Common myeloid progenitor, CD34-positive (primary cell): ENCODE measurements at regions not wholly inside any gene's neighbourhood (a gene's known extent, or its start where the extent isn't known, plus 50 kb on each side); places are given as distances from the start of the nearest gene placed in this dataset.

Experiments used
- CTCF ChIA-PET: fragments of 350-600 bp; sonication (Branson Sonifier 250); formaldehyde crosslinking; loops from one replicate; lab custom pipeline; 2021; ENCODE audit warnings: antibody characterized with exemption; lab: Charles Lee
- POLR2A ChIA-PET: fragments of 350-600 bp; sonication (Branson Sonifier 250); formaldehyde crosslinking; loops from one replicate; lab custom pipeline; 2021; ENCODE audit warnings: antibody characterized with exemption; lab: Charles Lee
- DNase-seq, 3 donors: peaks; one replicate each; pipeline versions ENCODE4 v3.0.0 to v3.0.0-alpha.2; 2013
- H3K27ac ChIP-seq, 2 experiments: 1 replicate in 1 of 2; 2 replicates in 1 of 2; pipeline ENCODE4 v1.7.0; 2013; ENCODE audit warnings: inconsistent platforms in 2 of 2, low read length in 2 of 2, mild to moderate bottlenecking in 2 of 2, low read depth in 1 of 2, moderate library complexity in 1 of 2; ENCODE audit not compliant: severe bottlenecking in 2 of 2, insufficient read depth in 1 of 2, poor library complexity in 1 of 2
- H3K27me3 ChIP-seq, 5 experiments: replicated peaks in 2 of 5; 1 replicate in 3 of 5; 2 replicates in 2 of 5; pipeline versions ENCODE4 v1.6.1 to v1.7.0; 2013; ENCODE audit warnings: low read length in 4 of 5, mild to moderate bottlenecking in 2 of 5, moderate library complexity in 2 of 5, inconsistent platforms in 1 of 5; ENCODE audit not compliant: insufficient read depth in 5 of 5, control insufficient read depth in 4 of 5
- H3K36me3 ChIP-seq, 4 experiments: 1 replicate in 2 of 4; 2 replicates in 2 of 4; pipeline versions ENCODE4 v1.6.1 to v1.7.0; 2013; ENCODE audit warnings: low read length in 3 of 4, control low read depth in 1 of 4, mild to moderate bottlenecking in 1 of 4; ENCODE audit not compliant: control insufficient read depth in 4 of 4, insufficient read depth in 4 of 4
- H3K4me1 ChIP-seq, 4 experiments: 1 replicate in 3 of 4; 2 replicates in 1 of 4; pipeline versions ENCODE4 v1.6.1 to v1.7.1; 2013; ENCODE audit warnings: low read length in 3 of 4, mild to moderate bottlenecking in 3 of 4, control low read depth in 1 of 4, inconsistent platforms in 1 of 4, moderate library complexity in 1 of 4; ENCODE audit not compliant: control insufficient read depth in 4 of 4, insufficient read depth in 4 of 4; ENCODE audit errors: control extremely low read depth in 1 of 4
- H3K4me3 ChIP-seq, 7 experiments: 1 replicate in 4 of 7; 2 replicates in 3 of 7; pipeline versions ENCODE4 v1.5.1 to v1.7.0; 2013; ENCODE audit warnings: mild to moderate bottlenecking in 7 of 7, low read length in 6 of 7, moderate library complexity in 6 of 7, inconsistent platforms in 2 of 7, low read depth in 2 of 7, control low read depth in 1 of 7; ENCODE audit not compliant: insufficient read depth in 4 of 7, control insufficient read depth in 1 of 7; ENCODE audit errors: extremely low read depth in 1 of 7
- H3K9me3 ChIP-seq, 5 experiments: 1 replicate in 4 of 5; 2 replicates in 1 of 5; pipeline versions ENCODE4 v1.6.1 to v1.7.1; 2013; ENCODE audit warnings: low read length in 4 of 5, mild to moderate bottlenecking in 2 of 5, inconsistent platforms in 1 of 5, low read depth in 1 of 5, moderate library complexity in 1 of 5; ENCODE audit not compliant: control insufficient read depth in 4 of 5, insufficient read depth in 2 of 5; ENCODE audit errors: control extremely low read depth in 1 of 5
- WGBS: methylation state at CpG from one replicate; pipeline ENCODE4 v1.1.5; 2013; ENCODE audit not compliant: insufficient coverage; 5-methylcytosine and 5-hydroxymethylcytosine counted together

DNA sequence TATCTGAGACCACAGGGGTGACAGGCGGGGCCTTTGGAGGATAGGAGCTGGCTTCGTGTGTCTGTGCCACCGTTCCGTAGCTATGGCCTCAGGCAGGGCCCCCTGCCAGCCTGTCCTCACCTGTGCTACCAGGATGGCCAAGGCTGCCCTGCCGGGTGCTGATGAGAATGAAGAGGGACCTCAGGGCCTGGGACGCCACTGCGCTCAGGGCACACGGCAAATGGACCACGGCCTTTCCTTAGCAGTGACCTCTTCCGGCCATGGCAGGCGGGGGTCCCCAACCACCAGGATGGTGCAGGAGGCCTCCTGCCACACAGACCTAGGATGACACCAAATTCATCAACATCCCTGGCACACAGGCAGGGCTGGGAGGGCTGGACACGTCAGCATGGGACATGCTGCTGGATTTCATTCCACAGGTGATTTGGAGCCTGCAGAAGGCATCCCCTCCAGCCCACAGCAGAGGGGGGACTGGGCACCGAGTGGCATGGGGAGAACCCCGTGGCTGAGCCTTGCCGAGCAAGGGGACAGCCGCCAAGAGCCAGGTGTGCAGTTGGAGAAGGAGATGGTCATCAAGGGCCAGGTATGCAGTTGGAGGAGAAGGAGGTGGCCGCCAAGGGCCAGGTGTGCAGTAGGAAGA lies 1321.0 kb downstream of the BRD1 start:
- POLR2A ChIA-PET = no interaction called here
- Histone ChIP-seq H3K27ac (no peak overlapping the region), H3K4me1 (no peaks in the 10 kb centered on the region), H3K27me3 (peaks cover 0 to 4% (median 0%) of the 10 kb centered on the region in 5 experiments), H3K9me3 (no peaks in the 10 kb centered on the region), H3K4me3 (no peak overlapping the region), H3K36me3 (no peaks in the 10 kb centered on the region)
- CTCF ChIA-PET = no interaction called here
- no peak for DNase-seq
- 98% methylated on average over 16 of the region's 17 CpGs for WGBS

DNA sequence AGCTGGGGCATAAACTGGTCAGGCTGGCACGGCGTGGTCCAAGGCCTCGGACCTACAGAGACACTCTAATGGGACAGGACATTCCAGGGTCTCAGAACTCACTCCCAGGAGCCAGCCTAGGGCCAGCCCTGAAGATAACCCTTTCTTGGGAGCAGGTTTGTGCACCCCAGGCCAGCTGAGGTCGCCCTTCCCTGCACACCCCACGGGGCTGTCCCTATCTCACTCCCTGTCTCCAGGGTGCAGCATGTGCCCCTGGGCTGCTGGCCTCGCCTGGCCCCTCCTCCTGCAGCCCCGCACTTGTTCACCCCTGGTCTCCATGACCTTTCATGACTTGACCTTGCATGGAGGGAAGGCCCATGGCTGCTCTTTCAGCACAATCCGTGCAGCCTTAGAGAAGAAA lies 1321.8 kb downstream of the BRD1 start:
- WGBS = 89% methylated on average over 8 of the region's 8 CpGs
- CTCF ChIA-PET = no interaction called here
- no peak for DNase-seq
- Histone ChIP-seq H3K4me3 (no peak overlapping the region), H3K36me3 (no peaks in the 10 kb centered on the region), H3K27ac (no peak overlapping the region), H3K9me3 (no peaks in the 10 kb centered on the region), H3K27me3 (peaks cover 0 to 4% (median 0%) of the 10 kb centered on the region in 5 experiments), H3K4me1 (no peaks in the 10 kb centered on the region)
- POLR2A ChIA-PET = no interaction called here

DNA sequence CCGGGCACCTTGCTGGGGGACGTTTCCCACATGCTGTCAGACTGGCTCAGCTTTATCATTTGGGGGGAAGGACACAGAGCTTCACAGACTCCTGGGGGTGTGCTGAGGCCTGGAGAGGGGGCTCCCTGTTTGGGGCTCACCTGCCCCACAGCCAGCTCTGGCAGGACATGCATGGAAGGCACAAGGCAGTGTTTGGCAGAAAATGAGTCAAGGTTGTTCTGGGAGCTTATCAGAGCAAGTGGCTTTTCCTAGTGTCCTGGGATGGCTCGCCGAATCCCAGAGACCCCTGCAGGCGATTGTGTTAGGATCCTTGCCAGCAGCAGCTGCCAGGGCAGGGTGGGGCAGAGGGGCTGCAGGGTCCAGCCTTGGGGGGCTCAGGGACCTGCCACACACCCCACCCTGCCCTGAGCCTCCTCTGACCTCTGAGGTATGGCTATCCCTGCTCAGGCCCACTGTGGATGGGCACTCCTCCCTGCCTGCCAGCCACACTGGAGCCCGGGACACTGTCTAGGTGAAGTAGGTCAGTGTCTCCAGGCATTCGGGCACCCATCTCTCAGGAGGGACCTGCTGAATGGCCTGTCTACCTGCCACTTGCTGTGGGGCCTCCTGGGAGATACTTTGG lies 1323.0 kb downstream of the BRD1 start:
- Histone ChIP-seq H3K27ac (no peak overlapping the region), H3K4me1 (no peaks in the 10 kb centered on the region), H3K9me3 (no peaks in the 10 kb centered on the region), H3K4me3 (no peak overlapping the region), H3K27me3 (peaks cover 0 to 5% (median 2%) of the 10 kb centered on the region in 5 experiments), H3K36me3 (no peaks in the 10 kb centered on the region)
- WGBS = 86% methylated on average over 6 of the region's 7 CpGs
- no peak for DNase-seq
- POLR2A ChIA-PET = interaction anchor here (0.5 kb wide), 1 partner anchor 1535 kb away, joined by 10 read pairs; no protein-coding TSS in a partner anchor
- CTCF ChIA-PET = no interaction called here

DNA sequence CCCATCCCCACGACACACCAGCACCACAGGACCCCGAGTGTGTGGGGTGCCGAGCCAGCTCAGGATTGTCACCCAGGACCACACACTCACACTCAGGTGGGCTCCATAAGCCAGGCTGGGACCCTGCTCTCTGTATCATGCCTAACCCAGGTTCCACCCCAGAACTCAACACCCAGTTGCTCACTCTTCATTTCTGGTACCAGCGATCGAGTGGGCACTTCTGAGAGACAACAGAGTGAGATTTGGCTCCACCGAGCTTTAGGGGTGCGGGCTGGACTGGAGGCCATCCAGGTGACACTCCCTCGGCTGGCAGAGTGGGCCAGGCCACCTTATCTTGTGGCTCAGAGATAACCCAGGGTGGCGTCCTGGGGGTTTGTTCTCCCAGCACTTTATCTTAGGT lies 1323.8 kb downstream of the BRD1 start:
- H3K4me1 ChIP-seq = no peaks in the 10 kb centered on the region
- CTCF ChIA-PET = interaction anchor here (1.8 kb wide), 1 partner anchor 12 kb away, joined by 8 read pairs; no protein-coding TSS in a partner anchor
- no peak overlapping the region for H3K27ac ChIP-seq
- peaks cover 0 to 10% (median 0%) of the 10 kb centered on the region in 5 experiments for H3K27me3 ChIP-seq
- H3K36me3 ChIP-seq = no peaks in the 10 kb centered on the region
- POLR2A ChIA-PET = interaction anchor here (0.5 kb wide), 1 partner anchor 1536 kb away, joined by 10 read pairs; no protein-coding TSS in a partner anchor
- H3K4me3 ChIP-seq = no peak overlapping the region
- no peak for DNase-seq
- H3K9me3 ChIP-seq = no peaks in the 10 kb centered on the region
- WGBS = 89% methylated on average over 6 of the region's 9 CpGs

DNA sequence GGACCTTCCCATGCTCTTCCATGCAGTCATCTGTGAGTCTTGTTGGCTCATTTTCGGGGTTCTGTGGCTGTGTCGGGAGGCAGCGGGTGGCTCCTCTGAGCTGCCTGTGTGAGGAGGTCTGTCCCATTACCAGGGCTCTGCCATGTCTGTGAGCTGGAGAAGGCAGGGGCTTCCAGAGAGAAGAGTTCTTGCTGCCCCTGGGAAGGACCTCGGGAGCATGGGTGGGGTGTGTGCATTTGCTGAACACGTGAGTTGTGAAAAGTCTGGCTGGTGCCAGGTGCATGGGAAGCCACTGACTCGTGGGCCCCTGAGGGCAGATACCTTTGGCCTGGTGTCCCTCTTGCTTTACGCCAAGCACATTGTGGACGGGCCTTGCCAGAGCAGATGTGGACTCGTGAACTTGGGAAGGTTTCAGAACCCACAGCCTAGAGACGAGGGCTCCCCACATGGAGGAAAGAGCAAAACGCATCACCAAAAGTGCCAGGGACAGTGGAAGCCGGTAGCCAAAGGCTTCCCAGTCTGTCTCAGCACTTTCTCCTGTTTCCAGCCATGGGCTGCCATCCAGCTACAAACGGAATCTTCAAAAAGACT lies 1324.5 kb downstream of the BRD1 start:
- H3K27me3 ChIP-seq = peaks cover 0 to 11% (median 0%) of the 10 kb centered on the region in 5 experiments
- ChIA-PET POLR2A (interaction anchor here (0.6 kb wide), 1 partner anchor 1358 kb away, joined by 5 read pairs; no protein-coding TSS in a partner anchor), CTCF (interaction anchor here (1.8 kb wide), 1 partner anchor 11 kb away, joined by 8 read pairs; no protein-coding TSS in a partner anchor)
- H3K4me1 ChIP-seq = no peaks in the 10 kb centered on the region
- DNase-seq = no peak
- no peak overlapping the region for H3K4me3 ChIP-seq
- H3K27ac ChIP-seq = no peak overlapping the region
- H3K9me3 ChIP-seq = no peaks in the 10 kb centered on the region
- no peaks in the 10 kb centered on the region for H3K36me3 ChIP-seq
- WGBS = 96% methylated on average over 11 of the region's 13 CpGs

DNA sequence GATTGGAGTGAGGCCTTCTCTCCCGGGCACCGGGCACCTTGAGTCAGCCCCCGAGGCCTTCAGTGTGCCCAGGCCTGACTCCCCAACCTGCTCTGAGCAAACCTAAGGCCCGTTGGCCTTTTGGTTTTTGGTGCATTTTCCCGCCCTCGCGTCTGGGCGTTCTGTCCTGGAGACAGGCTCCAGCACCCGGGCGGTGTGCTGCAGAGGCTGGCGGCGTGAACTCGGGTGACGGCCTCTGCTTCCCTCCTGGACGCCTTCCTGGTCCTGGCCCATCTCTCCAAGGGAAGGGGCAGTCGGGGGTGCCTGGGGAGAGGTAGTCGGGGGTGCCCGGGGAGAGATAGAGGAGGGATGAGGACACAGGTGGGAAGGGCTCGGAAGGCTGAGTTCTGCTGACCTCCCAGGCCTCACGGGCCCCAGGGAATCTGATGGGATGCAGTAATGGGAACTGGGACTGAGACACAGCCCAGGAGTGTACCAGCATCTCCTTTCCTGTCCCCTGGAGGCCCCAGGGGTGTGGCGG lies 1326.4 kb downstream of the BRD1 start:
- no peak for DNase-seq
- Histone ChIP-seq H3K4me3 (no peak overlapping the region), H3K4me1 (no peaks in the 10 kb centered on the region), H3K9me3 (no peaks in the 10 kb centered on the region), H3K36me3 (no peaks in the 10 kb centered on the region), H3K27ac (no peak overlapping the region), H3K27me3 (peaks cover 0 to 11% (median 0%) of the 10 kb centered on the region in 5 experiments)
- POLR2A ChIA-PET = no interaction called here
- CTCF ChIA-PET = no interaction called here
- WGBS = 95% methylated on average over 18 of the region's 21 CpGs
